SK-N-SH (cell line): ENCODE measurements at regions not wholly inside any gene's neighbourhood (a gene's known extent, or its start where the extent isn't known, plus 50 kb on each side); places are given as distances from the start of the nearest gene placed in this dataset.

ENCODE experiments used
- CTCF ChIA-PET: fragments of 300-600, 350-600 bp; formaldehyde crosslinking; extraction: SDS; loops from one replicate; lab custom pipeline; 2021; lab: Yijun Ruan, JAX
- POLR2A ChIA-PET: fragments of 350-600 bp; sonication (Branson Sonifier 250); formaldehyde crosslinking; extraction: SDS; loops from one replicate; lab custom pipeline; 2020; ENCODE audit warnings: antibody characterized with exemption, inconsistent platforms; lab: Yijun Ruan, JAX
- DNase-seq: peaks from one replicate; pipeline ENCODE4 v3.0.0; 2012
- H2AFZ ChIP-seq: fragments of 200-600 bp; sonication (generic); 2 replicates; pipeline ENCODE4 v1.8.1; 2016; ENCODE audit warnings: antibody characterized with exemption, mild to moderate bottlenecking, low read depth
- H3F3A ChIP-seq: fragments of 200-600 bp; sonication (generic); replicated peaks from 2 replicates; pipeline ENCODE3; 2016; ENCODE audit warnings: antibody characterized with exemption, mild to moderate bottlenecking; ENCODE audit not compliant: insufficient read depth
- H3K27ac ChIP-seq, 2 experiments: fragments of 200-500 bp in 1 of 2; fragments of 200-600 bp in 1 of 2; sonication (Bioruptor generic) in 1 of 2; sonication (generic), shearing (Covaris generic) in 1 of 2; 2 replicates each; pipeline versions ENCODE4 v1.5.1 to v1.6.1; 2014 to 2016; ENCODE audit warnings: low read depth in 2 of 2, inconsistent platforms in 1 of 2, low read length in 1 of 2, mild to moderate bottlenecking in 1 of 2, mixed read lengths in 1 of 2
- H3K27me3 ChIP-seq: fragments of 200-600 bp; sonication (generic), shearing (Covaris generic); 2 replicates; pipeline ENCODE4 v1.6.1; 2016; ENCODE audit warnings: mixed run types; ENCODE audit not compliant: insufficient read depth
- H3K36me3 ChIP-seq, 2 experiments: fragments of 200-500 bp in 1 of 2; fragments of 200-600 bp in 1 of 2; sonication (Bioruptor generic) in 1 of 2; sonication (generic) in 1 of 2; replicated peaks in 1 of 2; 2 replicates each; pipeline versions ENCODE3 to v1.5.1; 2014 to 2016; ENCODE audit warnings: low read length in 1 of 2, mild to moderate bottlenecking in 1 of 2; ENCODE audit not compliant: insufficient read depth in 2 of 2, control insufficient read depth in 1 of 2
- H3K4me1 ChIP-seq, 2 experiments: fragments of 200-500 bp in 1 of 2; fragments of 200-600 bp in 1 of 2; sonication (Bioruptor generic) in 1 of 2; sonication (generic), shearing (Covaris generic) in 1 of 2; 2 replicates each; pipeline versions ENCODE4 v1.5.1 to v1.6.1; 2014 to 2016; ENCODE audit warnings: low read depth in 1 of 2, low read length in 1 of 2, mixed run types in 1 of 2; ENCODE audit not compliant: insufficient read depth in 2 of 2, control insufficient read depth in 1 of 2
- H3K4me2 ChIP-seq: fragments of 200-600 bp; sonication (generic), shearing (Covaris generic); 2 replicates; pipeline ENCODE4 v1.6.1; 2017; ENCODE audit warnings: mixed run types
- H3K4me3 ChIP-seq, 2 experiments: fragments of 200-500 bp in 1 of 2; fragments of 200-600 bp in 1 of 2; sonication (Bioruptor generic) in 1 of 2; sonication (generic), shearing (Covaris generic) in 1 of 2; 2 replicates each; pipeline versions ENCODE4 v1.5.1 to v1.8.1; 2014 to 2016; ENCODE audit warnings: low read depth in 2 of 2, inconsistent platforms in 1 of 2, low read length in 1 of 2, mild to moderate bottlenecking in 1 of 2, mixed read lengths in 1 of 2, moderate library complexity in 1 of 2
- H3K79me2 ChIP-seq: fragments of 200-600 bp; sonication (generic); 2 replicates; pipeline ENCODE4 v1.8.1; 2017; ENCODE audit warnings: mild to moderate bottlenecking; ENCODE audit not compliant: insufficient read depth
- H3K9ac ChIP-seq: fragments of 200-600 bp; sonication (generic); 2 replicates; pipeline ENCODE4 v1.6.1; 2017; ENCODE audit warnings: mixed run types
- H3K9me2 ChIP-seq: fragments of 200-600 bp; sonication (generic); 2 replicates; pipeline ENCODE4 v1.6.1; 2017; ENCODE audit warnings: mixed run types
- H3K9me3 ChIP-seq: fragments of 200-600 bp; sonication (generic); 2 replicates; pipeline ENCODE4 v1.6.1; 2017; ENCODE audit warnings: mixed run types, mild to moderate bottlenecking, moderate library complexity
- H4K20me1 ChIP-seq: fragments of 200-600 bp; sonication (generic); 2 replicates; pipeline ENCODE4 v1.6.1; 2017; ENCODE audit warnings: mild to moderate bottlenecking, mixed run types; ENCODE audit not compliant: insufficient read depth
- ELF1 ChIP-seq: IDR thresholded peaks from 2 replicates; pipeline ENCODE4 v1.4.0; 2012
- EZH2phosphoT487 ChIP-seq: fragments of 200-600 bp; sonication (generic); IDR thresholded peaks from 2 replicates; pipeline ENCODE4 v1.6.1; 2017; ENCODE audit warnings: low read depth, mixed run types, mild to moderate bottlenecking, antibody characterized with exemption, moderate library complexity, borderline replicate concordance
- FOSL2 ChIP-seq: IDR thresholded peaks from 2 replicates; pipeline ENCODE4 v1.4.0; 2012; ENCODE audit warnings: low read depth, mild to moderate bottlenecking, moderate library complexity, borderline replicate concordance
- FOXM1 ChIP-seq: IDR thresholded peaks from 2 replicates; pipeline ENCODE4 v1.4.0; 2012; ENCODE audit warnings: low read depth, mild to moderate bottlenecking
- GATA2 ChIP-seq: sonication (generic); formaldehyde crosslinking; IDR thresholded peaks from 2 replicates; pipeline ENCODE4 v1.5.0; 2020; ENCODE audit warnings: mild to moderate bottlenecking, missing genetic modification reagents
- JUND ChIP-seq: IDR thresholded peaks from 2 replicates; pipeline ENCODE4 v1.4.0; 2012
- MAX ChIP-seq: IDR thresholded peaks from 2 replicates; pipeline ENCODE4 v1.4.0; 2012; ENCODE audit warnings: low read depth
- MEF2A ChIP-seq: IDR thresholded peaks from 2 replicates; pipeline ENCODE4 v1.4.0; 2012; ENCODE audit warnings: low read depth, borderline replicate concordance
- POLR2AphosphoS5 ChIP-seq: IDR thresholded peaks from 2 replicates; pipeline ENCODE4 v1.6.1; 2012; ENCODE audit warnings: low read depth, low read length
- REST ChIP-seq: IDR thresholded peaks from 2 replicates; pipeline ENCODE4 v1.6.1; 2012; ENCODE audit warnings: mild to moderate bottlenecking, low read depth, low read length, moderate library complexity
- RFX5 ChIP-seq: IDR thresholded peaks from 2 replicates; pipeline ENCODE4 v1.6.1; 2012; ENCODE audit warnings: mild to moderate bottlenecking, improper control_type of control experiment, low read length
- TAF1 ChIP-seq: IDR thresholded peaks from 2 replicates; pipeline ENCODE4 v1.6.1; 2012; ENCODE audit warnings: low read depth, mild to moderate bottlenecking, low read length, moderate library complexity, borderline replicate concordance
- TEAD4 ChIP-seq: IDR thresholded peaks from 2 replicates; pipeline ENCODE4 v1.4.0; 2012; ENCODE audit warnings: mild to moderate bottlenecking, borderline replicate concordance; ENCODE audit not compliant: insufficient read depth
- YY1 ChIP-seq: IDR thresholded peaks from 2 replicates; pipeline ENCODE4 v1.4.0; 2012; ENCODE audit warnings: low read depth, mild to moderate bottlenecking
- WGBS: methylation state at CpG from one replicate; pipeline ENCODE4 v1.1.6; 2017; ENCODE audit warnings: low lambda C conversion rate; 5-methylcytosine and 5-hydroxymethylcytosine counted together

- no peak for TF ChIP-seq MAX
These were observed 783.4 kb upstream of the BRINP3 start (continued) for GRCh38 chr1:191261111-191261510.

- H3K27ac ChIP-seq, result no peak overlapping the region
- TF ChIP-seq RFX5 (no peak), EZH2phosphoT487 (no peak)
- H3K9ac ChIP-seq, result no peak overlapping the region
- no peaks in the 10 kb centered on the region for H3K27me3 ChIP-seq
- H2AFZ ChIP-seq, result no peak overlapping the region
- H3K4me3 ChIP-seq, result no peak overlapping the region
- POLR2A ChIA-PET, result no interaction called here
- no peak overlapping the region for H3K4me2 ChIP-seq
- no peaks in the 10 kb centered on the region for H3K4me1 ChIP-seq
- 28% methylated on average over 2 of the region's 2 CpGs for WGBS
- H3K79me2 ChIP-seq, result no peaks in the 10 kb centered on the region
- no peaks in the 10 kb centered on the region for H3F3A ChIP-seq
- DNase-seq, result no peak
- CTCF ChIA-PET, result no interaction called here
- H4K20me1 ChIP-seq, result no peaks in the 10 kb centered on the region
- H3K9me2 ChIP-seq, result no peaks in the 10 kb centered on the region
- H3K9me3 ChIP-seq, result no peaks in the 10 kb centered on the region
- no peaks in the 10 kb centered on the region for H3K36me3 ChIP-seq
These were observed 801.7 kb upstream of the BRINP3 start for GRCh38 chr1:191279266-191279800.

GRCh38 chr1:191284175-191284574, 806.5 kb upstream of the BRINP3 start:
- no peaks in the 10 kb centered on the region for H3K79me2 ChIP-seq
- no peaks in the 10 kb centered on the region for H3K27me3 ChIP-seq
- H3K27ac ChIP-seq, result no peak overlapping the region
- no peak overlapping the region for H2AFZ ChIP-seq
- ChIA-PET POLR2A (no interaction called here), CTCF (no interaction called here)
- H3F3A ChIP-seq, result no peaks in the 10 kb centered on the region
- no peak overlapping the region for H3K9ac ChIP-seq
- H3K4me2 ChIP-seq, result no peak overlapping the region
- H3K4me3 ChIP-seq, result no peak overlapping the region
- TF ChIP-seq YY1, result no peak
- no peaks in the 10 kb centered on the region for H4K20me1 ChIP-seq
- H3K9me3 ChIP-seq, result no peaks in the 10 kb centered on the region; the same call in 1 of the 2 replicates
- H3K4me1 ChIP-seq, result no peaks in the 10 kb centered on the region
- H3K36me3 ChIP-seq, result no peaks in the 10 kb centered on the region
- DNase-seq, result no peak
- no peaks in the 10 kb centered on the region for H3K9me2 ChIP-seq

- Histone ChIP-seq H3K4me3 (no peak overlapping the region), H3K4me2 (no peak overlapping the region), H3K4me1 (no peaks in the 10 kb centered on the region), H3K36me3 (no peaks in the 10 kb centered on the region), H3F3A (no peaks in the 10 kb centered on the region), H3K79me2 (no peaks in the 10 kb centered on the region), H4K20me1 (no peaks in the 10 kb centered on the region), H3K27me3 (no peaks in the 10 kb centered on the region), H2AFZ (no peak overlapping the region), H3K9me3 (no peaks in the 10 kb centered on the region), H3K27ac (no peak overlapping the region), H3K9ac (no peak overlapping the region), H3K9me2 (no peaks in the 10 kb centered on the region)
- TF ChIP-seq REST, result no peak
- TF ChIP-seq MAX, result no peak
- no peak for TF ChIP-seq TAF1
- TF ChIP-seq MEF2A, result no peak
- TF ChIP-seq GATA2, result no peak
- TF ChIP-seq FOSL2, result no peak
- TF ChIP-seq ELF1, result no peak
- no peak for TF ChIP-seq POLR2AphosphoS5
- TF ChIP-seq JUND, result no peak
- TF ChIP-seq RFX5, result no peak
- no peak for TF ChIP-seq FOXM1
- no peak for TF ChIP-seq TEAD4
- no peak for DNase-seq
- CTCF ChIA-PET, result no interaction called here
- POLR2A ChIA-PET, result no interaction called here
- WGBS, result 3% methylated on average over 4 of the region's 4 CpGs
These were observed 812.8 kb upstream of the BRINP3 start for GRCh38 chr1:191290441-191290840.
